Tibial artery (tissue), 4 donors: ENCODE measurements at regions not wholly inside any gene's neighbourhood (a gene's known extent, or its start where the extent isn't known, plus 50 kb on each side); places are given as distances from the start of the nearest gene placed in this dataset.
"Not testable (repeated sequence)": the region's sequence is repeated elsewhere in the genome, so short reads cannot be mapped to it uniquely, and the experiment has no call there.

ENCODE experiments used
- DNase-seq, 2 donors: peaks; one replicate each; pipeline ENCODE4 v3.0.0-alpha.2; 2019
- H3K27ac ChIP-seq, 2 donors: fragments of 200-600 bp; sonication (generic) in 1 of 2; 1 replicate in 1 of 2; 2 replicates in 1 of 2; pipeline ENCODE4 v1.5.1; 2018 to 2019; ENCODE audit warnings: mild to moderate bottlenecking in 1 of 2
- H3K27me3 ChIP-seq, 2 donors: fragments of 200-600 bp; sonication (generic) in 1 of 2; one replicate each; pipeline versions ENCODE4 v1.5.1 to v1.6.0; 2016 to 2019
- H3K36me3 ChIP-seq, 3 donors: fragments of 200-600 bp; sonication (generic) in 2 of 3; one replicate each; pipeline ENCODE4 v1.5.1; 2016 to 2019; ENCODE audit warnings: mild to moderate bottlenecking in 2 of 3
- H3K4me1 ChIP-seq, 4 donors: fragments of 200-600 bp; sonication (generic) in 2 of 4; 1 replicate in 3 of 4; 2 replicates in 1 of 4; pipeline ENCODE4 v1.5.1; 2016 to 2019
- H3K4me3 ChIP-seq, 2 donors: fragments of 200-600 bp; sonication (generic) in 1 of 2; 1 replicate in 1 of 2; 2 replicates in 1 of 2; pipeline ENCODE4 v1.5.1; 2018 to 2019; ENCODE audit warnings: mild to moderate bottlenecking in 2 of 2
- H3K9me3 ChIP-seq, 3 donors: fragments of 200-600 bp; sonication (generic) in 1 of 3; one replicate each; pipeline ENCODE4 v1.5.1; 2016 to 2019
- CTCF ChIP-seq, 2 experiments: fragments of 200-600 bp in 1 of 2; fragments of 450-650 bp in 1 of 2; IDR thresholded peaks; one replicate each; pipeline ENCODE4 v1.5.1; 2017 to 2019; ENCODE audit warnings: antibody characterized with exemption in 2 of 2, mild to moderate bottlenecking in 1 of 2, moderate library complexity in 1 of 2
- intact Hi-C: fragments of 100-400 bp; cut with DNase I; formaldehyde crosslinking; loops from one replicate; pipeline ENCODE4 v1.15.0; 2023; ENCODE audit warnings: low total_unique reads

GRCh38 chr11:69221086-69221485, 65.4 kb downstream of the SMIM38 start:
- no peak for DNase-seq

DNA sequence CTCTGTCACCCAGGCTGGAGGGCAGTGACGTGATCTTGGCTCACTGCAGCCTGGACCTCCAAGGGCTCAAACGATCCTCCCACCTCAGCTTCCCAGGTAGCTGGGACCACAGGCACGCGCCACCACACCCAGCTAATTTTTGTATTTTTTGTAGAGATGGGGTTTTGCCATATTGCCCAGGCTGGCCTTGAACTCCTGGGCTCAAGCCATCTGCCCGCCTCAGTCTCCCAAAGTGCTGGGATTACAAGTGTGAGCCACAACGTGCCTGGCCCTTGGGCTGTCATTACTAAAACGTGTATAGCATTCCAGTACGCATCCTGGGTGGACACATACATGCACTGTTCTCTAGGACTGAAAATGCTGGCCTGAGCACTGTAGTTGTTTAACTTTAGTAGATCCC, 65.9 kb downstream of the SMIM38 start:
- intact Hi-C loops, H3K27ac ChIP-seq, H3K9me3 ChIP-seq, H3K27me3 ChIP-seq, H3K4me1 ChIP-seq, H3K36me3 ChIP-seq, H3K4me3 ChIP-seq: not testable (repeated sequence)
- DNase-seq, result peak in 1 of 2 donors; percentile 5

More at GRCh38 chr11:69221086-69221485, 65.4 kb downstream of the SMIM38 start:
- Histone ChIP-seq H3K27ac (no peak overlapping the region), H3K9me3 (peaks cover 0 to 2% (median 0%) of the 10 kb centered on the region in 3 donors), H3K27me3 (no peaks in the 10 kb centered on the region), H3K4me1 (no peaks in the 10 kb centered on the region), H3K36me3 (no peaks in the 10 kb centered on the region), H3K4me3 (no peak overlapping the region)
- intact Hi-C loops, result no loop called here
- TF ChIP-seq CTCF (IDR thresholded peaks at IDR 0.05), result no peak

DNA sequence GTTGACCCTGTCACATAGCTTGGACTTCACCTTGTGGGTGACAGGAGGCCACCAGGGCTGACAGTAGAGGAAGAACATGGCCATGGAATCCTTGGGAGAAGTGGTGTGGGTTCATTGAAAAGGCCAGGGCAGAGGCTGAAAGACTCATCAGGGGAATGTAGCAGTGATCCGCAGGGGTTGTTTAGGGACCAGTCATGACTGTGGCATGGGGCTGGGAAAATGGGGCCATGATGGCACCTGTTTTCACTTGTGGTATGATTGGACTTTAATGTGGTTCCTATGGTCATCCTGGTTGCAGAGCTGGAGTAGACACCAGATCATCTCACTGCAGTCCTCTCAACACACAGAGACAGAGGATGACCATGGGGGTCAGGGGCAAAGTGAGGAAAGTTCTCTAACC, 66.7 kb upstream of the MYEOV start:
- peak in 1 of 2 donors; percentile 1 for DNase-seq
- no peaks in the 10 kb centered on the region for H3K4me1 ChIP-seq
- intact Hi-C loops, result no loop called here

DNA sequence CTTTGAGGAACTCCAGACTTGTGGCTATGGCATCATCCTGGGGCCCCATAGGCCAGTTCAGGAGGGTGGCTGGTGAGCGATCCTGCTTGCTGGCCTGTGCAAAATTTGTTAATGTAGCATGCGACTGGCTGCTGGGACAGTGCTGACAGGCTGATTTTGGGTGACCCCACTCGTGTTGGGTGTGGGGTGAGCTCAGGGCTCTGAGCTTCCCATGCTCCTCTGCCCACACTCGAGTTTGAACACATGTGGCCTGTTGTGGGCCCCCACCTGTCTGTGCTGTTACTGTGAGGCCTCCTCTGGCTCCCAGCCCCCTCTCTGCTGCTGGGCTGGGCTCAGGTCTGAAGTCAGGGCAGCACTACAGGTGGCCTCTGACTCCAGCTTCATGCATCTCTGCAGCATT, 64.4 kb upstream of the MYEOV start:
- TF ChIP-seq CTCF (IDR thresholded peaks at IDR 0.05), result no peak
- Histone ChIP-seq H3K4me1 (no peaks in the 10 kb centered on the region), H3K4me3 (no peak overlapping the region), H3K36me3 (no peaks in the 10 kb centered on the region), H3K27me3 (peaks cover 0 to 15% of the 10 kb centered on the region in 2 donors), H3K27ac (no peak overlapping the region), H3K9me3 (peaks cover 0 to 12% (median 0%) of the 10 kb centered on the region in 3 donors)
- intact Hi-C loops, result no loop called here
- DNase-seq, result peak in 1 of 2 donors; percentile 2

More for the DNA sequence above, 66.7 kb upstream of the MYEOV start:
- Histone ChIP-seq H3K36me3 (no peaks in the 10 kb centered on the region), H3K27ac (no peak overlapping the region), H3K4me3 (no peak overlapping the region), H3K9me3 (peaks cover 0 to 12% (median 0%) of the 10 kb centered on the region in 3 donors), H3K27me3 (peaks cover 0 to 15% of the 10 kb centered on the region in 2 donors)
- no peak for TF ChIP-seq CTCF (IDR thresholded peaks at IDR 0.05)

DNA sequence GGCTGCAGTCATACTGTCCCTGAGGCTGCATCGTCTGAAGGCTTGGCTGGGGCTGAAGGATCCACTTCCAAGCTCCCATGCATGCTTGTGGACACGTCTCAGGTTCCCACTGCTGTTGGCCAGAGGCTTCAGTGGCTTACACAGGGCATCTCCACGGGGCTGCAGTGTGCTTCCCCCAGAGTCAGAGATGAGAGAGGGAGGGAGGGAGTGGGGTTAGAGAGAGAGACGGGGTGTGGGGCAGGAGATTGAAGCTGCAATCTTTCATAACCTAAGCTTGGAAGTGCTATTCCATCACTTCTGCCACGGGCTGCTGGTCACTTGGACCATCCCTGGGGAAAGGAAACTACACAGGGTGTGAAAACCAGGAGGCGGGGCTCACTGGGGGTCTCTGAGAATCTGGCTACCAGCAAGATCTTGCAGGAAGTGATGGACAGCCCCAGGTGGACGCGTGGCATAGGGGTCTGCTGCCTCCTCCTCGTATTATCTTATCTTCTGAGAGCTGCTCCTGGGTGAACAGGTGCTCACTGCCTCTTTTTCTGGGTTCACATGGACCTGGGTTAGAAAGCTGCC, 63.0 kb upstream of the MYEOV start:
- intact Hi-C loops, result no loop called here
- Histone ChIP-seq H3K9me3 (peaks cover 0 to 11% (median 0%) of the 10 kb centered on the region in 3 donors), H3K27me3 (peaks cover 0 to 15% of the 10 kb centered on the region in 2 donors), H3K4me1 (no peaks in the 10 kb centered on the region), H3K4me3 (no peak overlapping the region), H3K27ac (no peak overlapping the region), H3K36me3 (no peaks in the 10 kb centered on the region)
- TF ChIP-seq CTCF (IDR thresholded peaks at IDR 0.05), result no peak
- DNase-seq, result peak; percentile 2 to 39

DNA sequence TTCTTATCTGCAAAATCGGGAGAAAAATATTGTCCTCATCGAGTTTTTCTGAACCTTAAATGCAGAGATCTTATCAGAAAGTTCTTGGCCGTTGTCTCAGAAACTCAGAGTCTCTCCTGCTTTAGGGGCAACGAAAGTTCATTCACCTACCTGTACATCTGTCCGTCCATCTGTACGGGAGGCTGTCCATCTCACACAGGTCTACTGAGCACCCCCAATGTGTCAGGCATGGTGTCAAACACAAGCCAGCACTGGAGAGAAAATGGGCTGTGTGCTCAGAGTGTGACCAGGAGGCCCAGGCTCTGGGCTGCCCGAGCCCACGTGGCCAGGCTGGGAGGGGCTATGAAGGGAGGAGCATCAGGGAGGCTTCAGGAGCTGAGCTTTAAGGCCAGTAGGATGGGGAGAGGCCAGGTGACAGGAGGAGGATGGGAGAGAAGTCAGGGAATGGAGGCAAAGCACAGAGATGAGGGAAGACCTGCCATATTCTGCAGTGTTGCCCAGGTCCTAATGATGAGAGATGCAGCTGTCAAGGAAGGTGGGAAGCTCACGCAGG, 62.4 kb upstream of the MYEOV start:
- Histone ChIP-seq H3K9me3 (peaks cover 0 to 5% (median 0%) of the 10 kb centered on the region in 3 donors), H3K4me1 (no peaks in the 10 kb centered on the region), H3K27ac (no peak overlapping the region), H3K4me3 (no peak overlapping the region), H3K27me3 (peaks cover 0 to 15% of the 10 kb centered on the region in 2 donors), H3K36me3 (no peaks in the 10 kb centered on the region)
- no peak for TF ChIP-seq CTCF (IDR thresholded peaks at IDR 0.05)
- intact Hi-C loops, result no loop called here
- peak in 1 of 2 donors; percentile 1 for DNase-seq
